ENCODE measurements at regions not wholly inside any gene's neighbourhood (a gene's known extent, or its start where the extent isn't known, plus 50 kb on each side); places are given as distances from the start of the nearest gene placed in this dataset.

DNA sequence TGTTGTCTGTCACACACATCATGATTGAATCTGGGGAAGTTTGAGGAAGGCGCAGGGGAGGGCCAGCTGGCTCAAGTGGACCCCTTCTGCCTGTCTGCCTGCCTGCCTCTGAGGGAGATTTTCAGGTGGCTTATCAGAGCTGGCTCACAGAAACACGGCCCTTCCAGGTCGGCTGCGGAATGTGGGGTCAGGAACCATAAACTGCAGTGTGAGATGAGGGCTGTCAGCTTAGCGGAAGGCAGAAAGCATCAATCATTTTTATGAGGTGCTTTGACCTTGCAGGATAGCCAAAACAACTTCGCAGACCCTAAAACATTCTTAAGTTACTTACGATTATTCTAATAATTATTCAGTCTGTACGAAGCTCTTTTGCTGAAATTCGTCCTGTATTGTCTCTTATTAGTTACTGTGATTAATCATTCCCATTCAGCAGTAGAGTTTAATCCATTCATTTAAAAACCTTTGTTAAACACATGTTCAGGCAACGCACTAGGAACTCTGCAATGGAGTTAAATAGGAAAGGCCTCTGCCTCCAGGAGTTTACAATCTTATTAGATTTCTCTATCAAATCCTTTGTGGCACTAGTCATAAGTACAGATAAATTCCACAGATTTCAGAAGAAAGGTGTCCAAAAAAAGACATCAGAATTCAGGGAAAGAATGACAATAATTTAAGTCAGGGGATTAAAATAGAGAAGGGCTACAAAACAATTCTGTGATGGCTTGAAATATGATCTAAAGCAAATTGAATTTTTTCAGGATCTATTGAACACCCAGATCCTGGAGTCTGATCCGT lies 371.6 kb downstream of the HRH4 start:
- Histone ChIP-seq H3K4me2 (ENCODE audit: low read depth, low read length, poor library complexity, severe bottlenecking) (peak overlapping the region; percentile 39), H3K36me3 (ENCODE audit: insufficient read depth, low read length) (no peaks in the 10 kb centered on the region), H4K20me1 (ENCODE audit: insufficient read depth, low read length, poor library complexity, severe bottlenecking) (no peaks in the 10 kb centered on the region), H3K9me2 (replicated peaks; ENCODE audit: low read depth, low read length) (no peaks in the 10 kb centered on the region), H3K79me2 (ENCODE audit: insufficient read depth, low read length) (no peaks in the 10 kb centered on the region), H3K9ac (ENCODE audit: low read depth, low read length, poor library complexity, severe bottlenecking) (no peak overlapping the region), H2AFZ (ENCODE audit: low read length) (no peak overlapping the region), H3K4me3 (ENCODE audit: low read length, poor library complexity, severe bottlenecking) (no peak overlapping the region), H3F3A (ENCODE audit: low read depth) (no peaks in the 10 kb centered on the region), H3K9me3 (ENCODE audit: insufficient read depth, low read depth, low read length) (no peaks in the 10 kb centered on the region), H3K27me3 (ENCODE audit: insufficient read depth, low read length, poor library complexity, severe bottlenecking) (no peaks in the 10 kb centered on the region), H3K4me1 (ENCODE audit: insufficient read depth, low read length, poor library complexity, severe bottlenecking) (peaks cover 3% of the 10 kb centered on the region)
- TF ChIP-seq, protein P1, sequence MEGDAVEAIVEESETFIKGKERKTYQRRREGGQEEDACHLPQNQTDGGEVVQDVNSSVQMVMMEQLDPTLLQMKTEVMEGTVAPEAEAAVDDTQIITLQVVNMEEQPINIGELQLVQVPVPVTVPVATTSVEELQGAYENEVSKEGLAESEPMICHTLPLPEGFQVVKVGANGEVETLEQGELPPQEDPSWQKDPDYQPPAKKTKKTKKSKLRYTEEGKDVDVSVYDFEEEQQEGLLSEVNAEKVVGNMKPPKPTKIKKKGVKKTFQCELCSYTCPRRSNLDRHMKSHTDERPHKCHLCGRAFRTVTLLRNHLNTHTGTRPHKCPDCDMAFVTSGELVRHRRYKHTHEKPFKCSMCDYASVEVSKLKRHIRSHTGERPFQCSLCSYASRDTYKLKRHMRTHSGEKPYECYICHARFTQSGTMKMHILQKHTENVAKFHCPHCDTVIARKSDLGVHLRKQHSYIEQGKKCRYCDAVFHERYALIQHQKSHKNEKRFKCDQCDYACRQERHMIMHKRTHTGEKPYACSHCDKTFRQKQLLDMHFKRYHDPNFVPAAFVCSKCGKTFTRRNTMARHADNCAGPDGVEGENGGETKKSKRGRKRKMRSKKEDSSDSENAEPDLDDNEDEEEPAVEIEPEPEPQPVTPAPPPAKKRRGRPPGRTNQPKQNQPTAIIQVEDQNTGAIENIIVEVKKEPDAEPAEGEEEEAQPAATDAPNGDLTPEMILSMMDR (conservative IDR thresholded peaks at IDR 0.05; ENCODE audit: low read length): no peak
- TF ChIP-seq EZH2phosphoT487 (IDR thresholded peaks at IDR 0.05; ENCODE audit: borderline replicate concordance): no peak

DNA sequence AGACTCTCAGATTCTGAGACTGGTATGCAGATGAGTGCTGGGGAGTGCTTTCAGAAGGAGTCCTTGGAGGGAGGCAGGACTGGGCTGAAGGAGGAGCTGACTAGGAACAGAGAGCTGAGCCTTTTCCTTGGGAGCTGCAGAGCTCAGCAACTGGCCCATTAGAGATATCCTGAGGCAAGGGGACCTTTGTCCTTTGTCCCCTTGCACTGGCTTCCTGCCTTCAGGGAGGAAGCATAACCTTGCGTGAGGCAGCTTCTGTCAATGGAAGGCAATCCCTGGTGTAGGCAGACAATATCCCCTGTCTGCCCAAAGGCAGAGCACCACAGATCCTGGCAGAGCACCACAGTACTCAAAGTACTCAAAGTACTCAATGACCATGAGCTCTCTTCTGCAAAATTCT lies 375.3 kb downstream of the HRH4 start:
- Histone ChIP-seq H3K79me2 (ENCODE audit: insufficient read depth, low read length) (no peaks in the 10 kb centered on the region), H3K27me3 (ENCODE audit: insufficient read depth, low read length, poor library complexity, severe bottlenecking) (no peaks in the 10 kb centered on the region), H3K9me3 (ENCODE audit: insufficient read depth, low read depth, low read length) (no peaks in the 10 kb centered on the region), H3K36me3 (ENCODE audit: insufficient read depth, low read length) (no peaks in the 10 kb centered on the region), H3F3A (ENCODE audit: low read depth) (no peaks in the 10 kb centered on the region), H2AFZ (ENCODE audit: low read length) (no peak overlapping the region), H3K9ac (ENCODE audit: low read depth, low read length, poor library complexity, severe bottlenecking) (no peak overlapping the region), H4K20me1 (ENCODE audit: insufficient read depth, low read length, poor library complexity, severe bottlenecking) (no peaks in the 10 kb centered on the region), H3K4me3 (ENCODE audit: low read length, poor library complexity, severe bottlenecking) (no peak overlapping the region), H3K4me2 (ENCODE audit: low read depth, low read length, poor library complexity, severe bottlenecking) (no peak overlapping the region), H3K4me1 (ENCODE audit: insufficient read depth, low read length, poor library complexity, severe bottlenecking) (peaks cover 3% of the 10 kb centered on the region), H3K9me2 (replicated peaks; ENCODE audit: low read depth, low read length) (no peaks in the 10 kb centered on the region)
- TF ChIP-seq EZH2phosphoT487 (IDR thresholded peaks at IDR 0.05; ENCODE audit: borderline replicate concordance): no peak
- TF ChIP-seq, protein P1 (conservative IDR thresholded peaks at IDR 0.05; ENCODE audit: low read length): no peak

DNA sequence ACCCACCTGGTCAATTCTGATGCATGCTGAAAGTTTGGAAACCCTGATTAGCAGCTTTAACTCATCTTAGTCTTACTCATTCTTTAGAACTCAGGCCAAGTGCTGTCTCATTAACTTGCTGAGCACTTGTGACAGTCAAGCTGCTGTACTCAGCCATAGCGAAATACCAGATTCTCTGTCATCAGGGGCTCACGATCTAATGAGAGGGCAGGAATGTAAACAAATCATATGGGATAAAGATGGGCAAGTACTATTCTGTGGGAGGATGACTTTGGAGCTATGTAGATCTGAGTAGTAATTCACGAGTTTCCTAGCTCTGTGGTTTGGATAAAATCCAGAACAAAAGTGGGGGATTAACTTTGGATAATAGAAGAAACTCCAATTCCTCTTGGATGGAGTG lies 376.6 kb downstream of the HRH4 start:
- H3K9me2 ChIP-seq (replicated peaks; ENCODE audit: low read depth, low read length): no peaks in the 10 kb centered on the region
- no peak overlapping the region for H3K9ac ChIP-seq (ENCODE audit: low read depth, low read length, poor library complexity, severe bottlenecking)
- H3K79me2 ChIP-seq (ENCODE audit: insufficient read depth, low read length): no peaks in the 10 kb centered on the region
- TF ChIP-seq EZH2phosphoT487 (IDR thresholded peaks at IDR 0.05; ENCODE audit: borderline replicate concordance): no peak
- TF ChIP-seq, protein P1 (conservative IDR thresholded peaks at IDR 0.05; ENCODE audit: low read length): no peak
- H3K36me3 ChIP-seq (ENCODE audit: insufficient read depth, low read length): no peaks in the 10 kb centered on the region
- H2AFZ ChIP-seq (ENCODE audit: low read length): no peak overlapping the region
- H3K27me3 ChIP-seq (ENCODE audit: insufficient read depth, low read length, poor library complexity, severe bottlenecking): no peaks in the 10 kb centered on the region
- no peaks in the 10 kb centered on the region for H4K20me1 ChIP-seq (ENCODE audit: insufficient read depth, low read length, poor library complexity, severe bottlenecking)
- no peaks in the 10 kb centered on the region for H3F3A ChIP-seq (ENCODE audit: low read depth)
- H3K9me3 ChIP-seq (ENCODE audit: insufficient read depth, low read depth, low read length): no peaks in the 10 kb centered on the region
- H3K4me2 ChIP-seq (ENCODE audit: low read depth, low read length, poor library complexity, severe bottlenecking): no peak overlapping the region
- no peak overlapping the region for H3K4me3 ChIP-seq (ENCODE audit: low read length, poor library complexity, severe bottlenecking)
- peaks cover under 1% of the 10 kb centered on the region for H3K4me1 ChIP-seq (ENCODE audit: insufficient read depth, low read length, poor library complexity, severe bottlenecking)

All from Loucy (cell line).